Subcutaneous abdominal adipose tissue (tissue), 5 donors: ENCODE measurements at regions not wholly inside any gene's neighbourhood (a gene's known extent, or its start where the extent isn't known, plus 50 kb on each side); places are given as distances from the start of the nearest gene placed in this dataset.
"Not testable (repeated sequence)": the region's sequence is repeated elsewhere in the genome, so short reads cannot be mapped to it uniquely, and the experiment has no call there.

ENCODE experiments used
- H3K27ac ChIP-seq: one replicate; pipeline ENCODE4 v1.7.0; 2013; ENCODE audit warnings: low read depth, mild to moderate bottlenecking, inconsistent platforms, low read length, moderate library complexity
- H3K27me3 ChIP-seq, 5 donors: one replicate each; pipeline ENCODE4 v1.7.0; 2013; ENCODE audit warnings: low read length in 5 of 5, inconsistent platforms in 1 of 5; ENCODE audit not compliant: control insufficient read depth in 5 of 5, insufficient read depth in 4 of 5
- H3K36me3 ChIP-seq, 5 donors: one replicate each; pipeline ENCODE4 v1.7.0; 2013; ENCODE audit warnings: low read length in 5 of 5; ENCODE audit not compliant: control insufficient read depth in 5 of 5, insufficient read depth in 5 of 5
- H3K4me1 ChIP-seq, 5 donors: one replicate each; pipeline ENCODE4 v1.7.0; 2013; ENCODE audit warnings: low read length in 5 of 5, mild to moderate bottlenecking in 3 of 5, moderate library complexity in 1 of 5; ENCODE audit not compliant: control insufficient read depth in 5 of 5, insufficient read depth in 5 of 5
- H3K4me3 ChIP-seq, 5 donors: one replicate each; pipeline ENCODE4 v1.7.0; 2013; ENCODE audit warnings: low read length in 5 of 5, low read depth in 1 of 5
- H3K9ac ChIP-seq, 5 donors: one replicate each; pipeline ENCODE4 v1.7.0; 2013; ENCODE audit warnings: low read length in 5 of 5, mild to moderate bottlenecking in 4 of 5, moderate library complexity in 3 of 5
- H3K9me3 ChIP-seq, 5 donors: one replicate each; pipeline ENCODE4 v1.7.0; 2013; ENCODE audit warnings: low read length in 5 of 5; ENCODE audit not compliant: control insufficient read depth in 5 of 5
- donor health status: healthy.
- donor health status: healthy.
- donor health status: healthy.
- donor health status: healthy.
- donor health status: healthy.

DNA sequence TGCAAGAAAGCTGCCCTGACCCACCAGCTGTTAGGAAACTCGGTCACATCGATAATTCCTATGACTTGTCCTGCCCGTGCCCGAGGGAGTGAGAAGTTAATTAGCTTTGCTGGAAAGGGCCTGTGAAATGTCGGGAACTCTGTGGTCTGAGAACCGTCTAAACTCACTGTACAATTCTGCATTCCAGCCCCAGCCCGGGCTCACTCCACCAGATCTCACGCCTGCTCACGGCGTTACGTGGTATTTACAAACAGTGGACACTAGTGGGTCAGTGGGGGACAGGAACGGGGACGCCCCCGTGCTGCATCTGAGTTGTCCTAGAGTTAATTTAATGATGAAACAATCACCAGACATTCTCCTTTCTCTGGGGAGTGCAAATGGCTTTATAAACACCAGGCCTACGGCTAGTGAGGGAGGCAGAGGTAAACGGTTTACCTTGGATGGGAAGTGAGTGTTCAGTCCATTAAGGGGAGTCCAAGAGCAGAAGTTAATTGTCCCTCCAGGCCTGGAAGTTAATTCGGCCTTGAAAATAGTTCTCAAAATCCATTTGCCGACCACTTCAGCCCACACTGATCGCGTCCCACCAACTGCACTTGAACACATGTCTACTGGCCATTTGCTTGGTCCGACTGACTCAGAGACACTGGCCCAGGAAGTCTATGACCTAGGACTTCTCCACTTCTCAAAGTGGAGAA is 93.5 kb upstream of the MED13L start:
- H3K9ac ChIP-seq, result no peak overlapping the region
- peaks cover 0 to 3% (median 0%) of the 10 kb centered on the region in 5 donors for H3K36me3 ChIP-seq
- peaks cover 0 to 5% (median 0%) of the 10 kb centered on the region in 5 donors for H3K27me3 ChIP-seq
- no peak overlapping the region for H3K27ac ChIP-seq
- peaks cover 0 to 20% (median 13%) of the 10 kb centered on the region in 5 donors for H3K4me1 ChIP-seq
- peaks cover 0 to 12% (median 4%) of the 10 kb centered on the region in 5 donors for H3K9me3 ChIP-seq
- no peak overlapping the region for H3K4me3 ChIP-seq

DNA sequence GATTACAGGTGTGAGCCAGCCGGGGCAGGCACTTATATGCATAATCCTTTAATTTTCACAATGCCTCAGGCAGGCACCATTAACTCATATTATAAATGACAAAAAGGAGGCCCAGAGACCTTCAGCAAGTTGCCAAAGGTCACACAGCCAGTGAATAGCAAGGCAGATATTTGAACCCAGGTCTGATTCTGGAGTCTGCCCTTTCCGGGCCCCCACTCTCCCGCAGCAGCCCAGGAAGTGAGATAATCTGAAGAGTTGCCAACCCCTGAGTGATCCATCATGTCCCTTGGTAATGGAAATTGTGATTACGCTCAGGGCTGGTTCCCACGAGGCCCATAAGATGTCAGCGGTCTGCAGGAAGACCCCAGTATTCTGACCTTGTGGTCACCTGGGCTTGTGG is 95.3 kb upstream of the MED13L start:
- no peaks in the 10 kb centered on the region for H3K27me3 ChIP-seq
- no peak overlapping the region for H3K27ac ChIP-seq
- H3K9me3 ChIP-seq, result peaks cover 0 to 12% (median 4%) of the 10 kb centered on the region in 5 donors
- H3K36me3 ChIP-seq, result peaks cover 0 to 3% (median 0%) of the 10 kb centered on the region in 5 donors
- H3K4me3 ChIP-seq, result no peak overlapping the region
- peaks cover 0 to 31% (median 13%) of the 10 kb centered on the region in 5 donors for H3K4me1 ChIP-seq
- no peak overlapping the region for H3K9ac ChIP-seq

DNA sequence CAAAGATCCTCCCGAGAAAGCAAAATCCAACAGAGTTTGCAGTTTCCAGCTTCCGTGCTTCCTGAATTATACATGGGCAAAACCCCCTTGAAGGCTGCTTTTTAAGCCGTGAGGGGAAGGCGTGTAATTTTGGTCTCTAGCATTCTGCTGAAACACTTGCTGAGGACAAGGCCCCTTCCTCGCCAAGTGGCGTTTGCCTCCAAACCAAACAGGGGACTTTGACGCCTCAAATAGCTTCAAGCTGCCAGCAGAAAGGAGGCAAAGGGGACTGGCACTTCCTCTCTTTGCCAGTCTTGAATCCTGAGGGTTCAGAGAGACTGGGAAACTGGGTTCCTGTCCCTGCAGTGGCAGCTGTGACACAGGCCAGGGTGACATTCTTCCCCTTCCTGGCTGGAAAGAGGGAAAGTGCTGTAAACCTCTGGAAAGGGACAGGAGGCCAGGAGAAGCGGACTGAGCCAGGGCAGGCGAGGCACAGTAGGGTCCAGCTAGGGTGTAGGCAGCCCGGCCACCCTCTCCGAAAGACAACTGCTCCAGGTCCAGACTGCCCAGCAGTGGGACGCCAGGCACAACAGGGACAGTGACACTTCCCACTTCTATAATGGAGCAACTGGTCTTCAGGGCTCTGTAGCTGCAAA is 96.2 kb upstream of the MED13L start:
- H3K4me1 ChIP-seq, result peaks cover 0 to 31% (median 13%) of the 10 kb centered on the region in 5 donors
- H3K36me3 ChIP-seq, result peaks cover 0 to 3% (median 0%) of the 10 kb centered on the region in 5 donors
- H3K9me3 ChIP-seq, result peaks cover 0 to 12% (median 4%) of the 10 kb centered on the region in 5 donors
- no peak overlapping the region for H3K4me3 ChIP-seq
- no peaks in the 10 kb centered on the region for H3K27me3 ChIP-seq
- no peak overlapping the region for H3K27ac ChIP-seq
- no peak overlapping the region for H3K9ac ChIP-seq

DNA sequence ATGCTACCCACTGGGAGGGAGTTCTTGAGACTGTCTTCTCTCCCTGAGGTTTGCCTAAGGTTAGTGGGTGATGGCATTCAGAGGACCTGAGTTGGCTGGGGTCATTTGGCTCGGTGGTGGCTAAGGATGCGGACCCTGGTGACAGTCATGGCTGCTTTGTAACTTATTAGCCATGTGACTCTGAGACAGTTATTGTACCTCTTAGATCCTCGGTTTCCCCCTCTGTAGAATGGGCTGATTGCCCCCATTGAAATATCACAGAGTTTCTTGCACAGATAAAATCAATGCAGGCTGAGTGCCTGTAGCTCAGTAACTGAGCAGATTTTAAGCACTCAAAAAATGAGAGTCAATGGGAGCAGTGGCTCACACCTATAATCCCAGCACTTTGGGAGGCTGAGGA is 96.7 kb upstream of the MED13L start:
- Histone ChIP-seq H3K4me1 (peaks cover 0 to 31% (median 13%) of the 10 kb centered on the region in 5 donors), H3K27me3 (no peaks in the 10 kb centered on the region), H3K9ac (no peak overlapping the region), H3K9me3 (peaks cover 0 to 12% (median 4%) of the 10 kb centered on the region in 5 donors), H3K4me3 (no peak overlapping the region), H3K27ac (no peak overlapping the region), H3K36me3 (peaks cover 0 to 3% (median 0%) of the 10 kb centered on the region in 5 donors)

DNA sequence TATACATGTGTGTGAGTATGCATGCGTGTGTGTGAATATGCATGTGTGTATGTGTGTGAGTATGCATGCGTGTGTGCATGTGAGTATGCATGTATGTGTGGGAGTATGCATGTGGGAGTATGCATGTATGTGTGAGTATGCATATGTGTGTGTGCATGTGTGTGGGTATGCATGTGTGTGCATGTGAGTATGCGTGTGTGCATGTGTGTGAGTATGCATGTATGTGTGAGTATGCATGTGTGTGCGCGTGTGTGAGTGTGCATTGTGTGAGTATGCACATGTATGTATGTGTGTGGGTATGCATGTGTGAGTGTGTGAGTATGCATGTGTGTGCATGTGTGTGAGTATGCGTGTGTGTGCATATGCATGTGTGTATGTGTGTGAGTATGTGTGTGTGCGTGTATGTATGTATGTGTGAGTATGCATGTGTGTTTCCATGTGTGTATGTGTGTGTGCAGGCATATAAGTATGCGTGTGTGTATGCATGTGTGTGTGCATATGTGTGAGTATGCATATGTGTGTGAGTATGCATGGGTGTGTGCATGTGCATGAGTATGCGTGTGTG is 97.9 kb upstream of the MED13L start:
- Histone ChIP-seq H3K27me3 (no peaks in the 10 kb centered on the region), H3K9ac (no peak overlapping the region)

DNA sequence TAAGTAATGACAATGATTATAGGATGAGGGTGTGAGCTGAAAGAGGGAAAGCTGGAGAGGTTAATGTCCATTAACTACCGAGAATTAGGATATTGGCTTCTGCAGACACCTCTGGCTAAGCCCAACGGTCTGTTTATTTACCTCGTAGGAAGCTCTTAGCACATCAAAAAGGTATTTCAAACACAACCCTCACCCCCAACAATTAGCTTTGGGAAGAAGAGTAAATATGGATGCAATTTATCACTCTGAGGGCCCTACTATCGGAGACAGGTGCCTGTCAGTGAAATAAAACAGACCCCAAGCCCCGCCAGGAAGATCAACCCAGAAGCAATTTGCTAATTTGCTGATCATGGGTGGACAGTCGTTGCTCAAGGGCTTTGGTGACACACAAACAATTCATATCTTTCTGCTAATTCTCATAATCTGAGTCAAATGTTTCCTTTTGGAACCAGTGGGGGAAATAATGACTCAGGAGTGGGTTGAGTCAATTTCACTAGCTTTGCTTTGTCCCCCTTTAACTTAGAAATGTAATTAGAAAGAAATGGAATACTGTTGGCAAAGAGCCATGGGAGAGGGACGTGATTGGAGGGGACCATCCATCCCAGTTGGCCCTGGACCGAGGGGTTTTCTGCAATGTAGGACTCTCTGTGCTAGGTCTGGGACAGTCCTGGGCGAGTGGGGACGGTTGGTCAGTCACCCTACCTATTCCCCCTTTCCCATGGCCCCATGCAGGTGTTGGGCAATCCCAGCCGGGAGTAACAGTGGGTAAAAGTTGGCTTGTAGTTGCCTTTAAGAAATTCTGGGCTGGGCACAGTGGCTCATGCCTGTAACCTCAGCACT is 99.1 kb upstream of the MED13L start:
- Histone ChIP-seq H3K27me3 (peaks cover 0 to 6% (median 3%) of the 10 kb centered on the region in 5 donors), H3K9me3 (peaks cover 0 to 9% (median 0%) of the 10 kb centered on the region in 5 donors), H3K4me3 (no peak overlapping the region), H3K9ac (no peak overlapping the region), H3K4me1 (peaks cover 0 to 28% (median 14%) of the 10 kb centered on the region in 5 donors), H3K27ac (no peak overlapping the region), H3K36me3 (peaks cover 0 to 3% (median 0%) of the 10 kb centered on the region in 5 donors)

More for the DNA sequence above, 97.9 kb upstream of the MED13L start:
- Histone ChIP-seq H3K4me1 (peaks cover 0 to 31% (median 13%) of the 10 kb centered on the region in 5 donors), H3K4me3 (no peak overlapping the region), H3K27ac (no peak overlapping the region), H3K9me3 (peaks cover 0 to 9% (median 0%) of the 10 kb centered on the region in 5 donors), H3K36me3 (peaks cover 0 to 3% (median 0%) of the 10 kb centered on the region in 5 donors)

DNA sequence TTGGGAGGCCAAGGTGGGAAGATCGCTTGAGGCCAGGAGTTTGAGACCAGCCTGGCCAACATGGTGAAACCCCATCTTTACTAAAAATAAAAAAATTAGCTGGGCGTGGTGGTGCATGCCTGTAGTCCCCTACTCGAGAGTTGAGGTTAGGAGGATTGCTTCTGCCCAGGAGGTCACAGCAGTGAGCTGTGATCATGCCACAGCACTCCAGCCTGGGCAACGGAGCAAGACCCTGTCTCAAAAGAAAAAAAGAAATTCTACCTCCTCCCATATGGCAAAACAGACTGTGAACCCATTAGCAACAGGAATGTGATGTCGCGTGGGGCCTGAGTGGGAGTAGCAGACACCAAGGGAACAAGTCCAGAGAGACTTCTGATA is 99.7 kb upstream of the MED13L start:
- H3K9me3 ChIP-seq, H3K36me3 ChIP-seq, H3K27ac ChIP-seq, H3K27me3 ChIP-seq, H3K9ac ChIP-seq, H3K4me3 ChIP-seq: not testable (repeated sequence)
- peaks cover under 1 to 29% (median 20%) of the 10 kb centered on the region in 5 donors for H3K4me1 ChIP-seq

DNA sequence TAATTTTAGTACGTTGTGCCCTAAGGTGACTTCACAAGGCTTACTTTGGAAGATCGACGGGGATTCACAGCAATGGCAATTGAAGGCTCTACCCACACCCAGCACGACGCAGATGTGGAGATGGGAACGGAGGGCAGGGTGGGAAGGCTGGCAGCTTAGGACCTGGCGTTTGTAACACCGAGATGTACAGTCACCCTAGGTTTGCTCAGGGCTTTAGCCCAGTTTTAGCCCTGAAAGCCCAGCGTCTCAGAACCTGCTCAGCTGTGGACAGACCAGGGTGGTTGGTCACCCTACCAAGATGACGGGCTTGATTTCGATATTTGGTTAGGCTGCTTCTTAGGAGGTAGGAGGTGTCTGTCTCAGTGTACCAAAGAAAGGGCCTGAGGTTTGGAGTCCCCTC is 100.5 kb upstream of the MED13L start:
- H3K9me3 ChIP-seq, result peaks cover 0 to 9% (median 0%) of the 10 kb centered on the region in 5 donors
- H3K27me3 ChIP-seq, result peaks cover 3 to 15% (median 8%) of the 10 kb centered on the region in 5 donors
- peaks cover 0 to 3% (median 0%) of the 10 kb centered on the region in 5 donors for H3K36me3 ChIP-seq
- no peak overlapping the region for H3K9ac ChIP-seq
- H3K4me1 ChIP-seq, result peaks cover 8 to 36% (median 26%) of the 10 kb centered on the region in 5 donors
- no peak overlapping the region for H3K27ac ChIP-seq
- no peak overlapping the region for H3K4me3 ChIP-seq

DNA sequence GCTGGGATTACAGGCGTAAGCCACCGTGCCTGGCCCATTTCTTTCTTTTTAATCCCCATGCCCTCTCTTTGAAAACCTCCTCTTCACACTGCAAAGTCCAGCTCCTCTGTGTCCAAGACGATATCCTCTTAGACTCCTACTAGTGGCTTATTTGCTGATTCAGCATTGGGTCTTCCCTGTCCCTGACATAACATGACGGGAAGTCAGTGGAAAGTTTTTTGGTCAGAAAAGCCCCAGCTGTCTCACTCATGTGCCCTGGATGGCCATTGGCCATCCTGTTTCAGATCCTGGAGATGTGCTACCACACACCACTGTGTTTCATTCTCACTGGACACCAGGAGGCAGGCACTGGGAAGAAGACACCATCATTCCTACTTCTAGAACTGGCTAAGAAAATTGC is 102.6 kb upstream of the MED13L start:
- Histone ChIP-seq H3K4me3 (no peak overlapping the region), H3K36me3 (peaks cover 0 to 3% (median 0%) of the 10 kb centered on the region in 5 donors), H3K4me1 (peaks cover 12 to 28% (median 25%) of the 10 kb centered on the region in 5 donors), H3K27me3 (peaks cover 3 to 19% (median 9%) of the 10 kb centered on the region in 5 donors), H3K9me3 (peaks cover 0 to 7% (median 0%) of the 10 kb centered on the region in 5 donors), H3K27ac (no peak overlapping the region), H3K9ac (no peak overlapping the region)
